SU-DHL-6 (cell line): ENCODE measurements at regions not wholly inside any gene's neighbourhood (a gene's known extent, or its start where the extent isn't known, plus 50 kb on each side); places are given as distances from the start of the nearest gene placed in this dataset.

ENCODE experiments used
- CTCF ChIP-seq: fragments of 200-600 bp; sonication (generic); IDR thresholded peaks from one replicate; pipeline ENCODE4 v1.5.1; 2017; ENCODE audit warnings: antibody characterized with exemption, mild to moderate bottlenecking, low read length, moderate library complexity; ENCODE audit not compliant: insufficient read depth, poor library complexity, severe bottlenecking
- EZH2phosphoT487 ChIP-seq: fragments of 200-600 bp; sonication (generic), shearing (Covaris generic); conservative IDR thresholded peaks from 2 replicates; pipeline ENCODE4 v1.6.1; 2018; ENCODE audit warnings: mild to moderate bottlenecking, antibody characterized with exemption, low read length, moderate library complexity, mixed read lengths

GRCh38 chr3:74463515-74463914, 150.9 kb downstream of the CNTN3 start:
- TF ChIP-seq CTCF (no peak), EZH2phosphoT487 (no peak)
